ENCODE measurements at regions not wholly inside any gene's neighbourhood (a gene's known extent, or its start where the extent isn't known, plus 50 kb on each side); places are given as distances from the start of the nearest gene placed in this dataset.

DNA sequence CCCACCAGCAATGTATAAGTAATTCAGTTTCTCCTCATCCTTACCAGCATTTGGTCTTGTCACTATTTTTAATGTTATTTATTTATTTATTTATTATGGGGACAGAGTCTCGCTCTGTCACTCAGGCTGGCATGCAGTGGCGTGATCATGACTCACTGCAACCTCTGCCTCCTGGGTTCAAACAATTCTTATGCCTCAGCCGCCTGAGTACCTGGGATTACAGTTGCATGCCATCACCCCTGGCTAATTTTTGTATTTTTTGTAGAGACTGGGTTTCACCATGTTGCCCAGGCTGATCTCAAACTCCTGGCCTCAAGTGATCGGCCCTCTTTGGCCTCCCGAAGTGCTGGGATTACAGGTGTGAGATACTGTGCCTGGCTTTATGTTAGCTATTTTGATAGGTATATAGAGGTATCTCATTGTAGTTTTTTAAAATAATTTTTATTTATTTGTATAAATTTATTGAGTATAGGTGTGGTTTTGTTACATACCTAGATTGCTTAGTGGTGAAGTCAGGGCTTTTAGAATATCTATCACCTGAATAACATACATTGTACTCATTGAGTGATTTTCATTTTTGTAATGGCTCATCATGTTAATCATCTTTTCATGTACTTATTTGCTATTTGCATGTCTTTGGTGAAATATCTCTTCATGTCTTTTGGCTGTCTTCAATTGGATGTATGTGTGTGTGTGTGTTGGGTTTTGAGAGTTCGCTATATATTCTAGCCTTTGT is 53.3 kb downstream of the TANC2 start:
- Histone ChIP-seq H3K27me3 (ENCODE audit: insufficient read depth, low read depth) (no peaks in the 10 kb centered on the region), H3K4me3 (IDR thresholded peaks at IDR 0.05; ENCODE audit: insufficient read depth, low read depth, low read length) (no peak overlapping the region), H3K79me2 (ENCODE audit: insufficient read depth, low read depth) (no peaks in the 10 kb centered on the region), H3K36me3 (ENCODE audit: insufficient read depth) (no peaks in the 10 kb centered on the region), H3K4me1 (ENCODE audit: low read depth, poor library complexity, severe bottlenecking) (no peaks in the 10 kb centered on the region), H3K27ac (no peak overlapping the region), H2AFZ (ENCODE audit: low read depth) (no peak overlapping the region), H4K20me1 (ENCODE audit: insufficient read depth) (no peaks in the 10 kb centered on the region), H3K4me2 (no peak overlapping the region), H3K9ac (no peak overlapping the region)
- TF ChIP-seq, protein P1, sequence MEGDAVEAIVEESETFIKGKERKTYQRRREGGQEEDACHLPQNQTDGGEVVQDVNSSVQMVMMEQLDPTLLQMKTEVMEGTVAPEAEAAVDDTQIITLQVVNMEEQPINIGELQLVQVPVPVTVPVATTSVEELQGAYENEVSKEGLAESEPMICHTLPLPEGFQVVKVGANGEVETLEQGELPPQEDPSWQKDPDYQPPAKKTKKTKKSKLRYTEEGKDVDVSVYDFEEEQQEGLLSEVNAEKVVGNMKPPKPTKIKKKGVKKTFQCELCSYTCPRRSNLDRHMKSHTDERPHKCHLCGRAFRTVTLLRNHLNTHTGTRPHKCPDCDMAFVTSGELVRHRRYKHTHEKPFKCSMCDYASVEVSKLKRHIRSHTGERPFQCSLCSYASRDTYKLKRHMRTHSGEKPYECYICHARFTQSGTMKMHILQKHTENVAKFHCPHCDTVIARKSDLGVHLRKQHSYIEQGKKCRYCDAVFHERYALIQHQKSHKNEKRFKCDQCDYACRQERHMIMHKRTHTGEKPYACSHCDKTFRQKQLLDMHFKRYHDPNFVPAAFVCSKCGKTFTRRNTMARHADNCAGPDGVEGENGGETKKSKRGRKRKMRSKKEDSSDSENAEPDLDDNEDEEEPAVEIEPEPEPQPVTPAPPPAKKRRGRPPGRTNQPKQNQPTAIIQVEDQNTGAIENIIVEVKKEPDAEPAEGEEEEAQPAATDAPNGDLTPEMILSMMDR (conservative IDR thresholded peaks at IDR 0.05; ENCODE audit: low read depth, low read length), result no peak

DNA sequence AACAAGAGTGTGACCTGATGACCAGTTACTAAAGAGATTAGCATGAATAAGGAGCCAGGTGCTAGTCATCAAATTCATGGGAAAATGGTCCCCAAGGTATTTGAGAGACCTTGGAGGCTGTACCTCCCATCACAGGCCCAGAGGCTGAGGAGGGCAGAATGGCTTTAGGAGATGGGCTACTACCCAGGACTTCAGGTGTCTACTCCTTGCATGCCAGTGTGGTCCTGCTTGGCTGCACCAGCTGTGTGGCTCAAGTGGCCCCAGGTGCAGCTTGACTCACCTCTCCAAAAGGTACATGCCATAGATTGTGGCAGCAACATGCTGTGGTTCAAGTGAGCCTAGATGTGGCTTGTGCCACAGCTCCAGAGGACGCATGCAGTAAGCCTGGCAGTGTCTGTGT is 56.5 kb downstream of the TANC2 start:
- TF ChIP-seq, protein P1 (conservative IDR thresholded peaks at IDR 0.05; ENCODE audit: low read depth, low read length), result no peak
- Histone ChIP-seq H3K27me3 (ENCODE audit: insufficient read depth, low read depth) (no peaks in the 10 kb centered on the region), H4K20me1 (ENCODE audit: insufficient read depth) (no peaks in the 10 kb centered on the region), H3K36me3 (ENCODE audit: insufficient read depth) (no peaks in the 10 kb centered on the region), H3K27ac (no peak overlapping the region), H3K4me1 (ENCODE audit: low read depth, poor library complexity, severe bottlenecking) (no peaks in the 10 kb centered on the region), H3K79me2 (ENCODE audit: insufficient read depth, low read depth) (no peaks in the 10 kb centered on the region), H3K4me3 (IDR thresholded peaks at IDR 0.05; ENCODE audit: insufficient read depth, low read depth, low read length) (no peak overlapping the region), H2AFZ (ENCODE audit: low read depth) (no peak overlapping the region), H3K9ac (no peak overlapping the region), H3K4me2 (no peak overlapping the region)

DNA sequence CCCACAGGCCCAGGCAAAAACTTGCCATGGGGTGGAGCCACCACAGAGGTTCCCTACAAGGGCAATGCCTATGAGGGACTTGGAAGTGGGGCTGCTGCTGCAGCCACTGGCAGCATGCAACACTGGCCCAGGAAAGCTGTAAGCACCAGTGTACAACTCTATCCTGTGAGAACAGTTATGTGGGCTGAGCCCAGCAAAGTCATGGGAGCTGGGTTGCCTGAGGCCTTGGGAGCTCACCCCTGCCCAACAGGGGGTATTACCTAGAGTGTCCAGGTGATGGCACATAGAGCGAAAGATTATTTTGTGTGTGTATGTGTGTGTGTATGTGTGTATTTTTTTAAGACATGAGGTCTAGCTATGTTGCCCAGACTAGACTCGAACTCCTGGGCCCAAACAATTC is 57.0 kb downstream of the TANC2 start:
- no peak overlapping the region for H3K4me3 ChIP-seq (IDR thresholded peaks at IDR 0.05; ENCODE audit: insufficient read depth, low read depth, low read length)
- no peak overlapping the region for H3K27ac ChIP-seq
- H3K9ac ChIP-seq, result no peak overlapping the region
- H3K79me2 ChIP-seq (ENCODE audit: insufficient read depth, low read depth), result no peaks in the 10 kb centered on the region
- no peaks in the 10 kb centered on the region for H3K4me1 ChIP-seq (ENCODE audit: low read depth, poor library complexity, severe bottlenecking)
- TF ChIP-seq, protein P1 (conservative IDR thresholded peaks at IDR 0.05; ENCODE audit: low read depth, low read length), result no peak
- no peak overlapping the region for H3K4me2 ChIP-seq
- no peaks in the 10 kb centered on the region for H3K36me3 ChIP-seq (ENCODE audit: insufficient read depth)
- no peaks in the 10 kb centered on the region for H3K27me3 ChIP-seq (ENCODE audit: insufficient read depth, low read depth)
- H4K20me1 ChIP-seq (ENCODE audit: insufficient read depth), result no peaks in the 10 kb centered on the region
- H2AFZ ChIP-seq (ENCODE audit: low read depth), result no peak overlapping the region

DNA sequence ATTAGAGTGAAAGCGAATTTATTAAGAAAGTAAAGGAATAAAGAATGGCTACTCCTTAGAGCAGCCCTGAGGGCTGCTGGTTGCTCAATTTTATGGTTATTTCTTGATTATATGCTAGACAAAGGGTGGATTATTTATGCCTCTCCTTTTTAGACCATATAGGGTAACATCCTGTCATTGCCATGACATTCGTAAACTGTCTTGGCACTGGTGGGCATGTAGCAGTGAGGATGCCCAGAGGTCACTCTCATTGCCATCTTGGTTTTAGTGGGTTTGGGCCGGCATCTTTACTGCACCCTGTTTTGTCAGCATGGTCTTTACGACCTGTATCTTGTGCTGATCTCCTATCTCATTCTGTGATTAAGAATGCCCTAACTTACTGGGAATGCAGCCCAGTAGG is 58.2 kb downstream of the TANC2 start:
- H3K4me1 ChIP-seq (ENCODE audit: low read depth, poor library complexity, severe bottlenecking), result no peaks in the 10 kb centered on the region

More for the DNA sequence above, 58.2 kb downstream of the TANC2 start:
- Histone ChIP-seq H4K20me1 (ENCODE audit: insufficient read depth) (no peaks in the 10 kb centered on the region), H3K4me2 (no peak overlapping the region), H3K4me3 (IDR thresholded peaks at IDR 0.05; ENCODE audit: insufficient read depth, low read depth, low read length) (no peak overlapping the region), H3K79me2 (ENCODE audit: insufficient read depth, low read depth) (no peaks in the 10 kb centered on the region), H2AFZ (ENCODE audit: low read depth) (no peak overlapping the region), H3K27ac (no peak overlapping the region), H3K27me3 (ENCODE audit: insufficient read depth, low read depth) (no peaks in the 10 kb centered on the region), H3K9ac (no peak overlapping the region), H3K36me3 (ENCODE audit: insufficient read depth) (no peaks in the 10 kb centered on the region)
- TF ChIP-seq, protein P1 (conservative IDR thresholded peaks at IDR 0.05; ENCODE audit: low read depth, low read length), result no peak

All from KMS-11 (cell line).